HepG2 (cell line): ENCODE measurements at regions not wholly inside any gene's neighbourhood (a gene's known extent, or its start where the extent isn't known, plus 50 kb on each side); places are given as distances from the start of the nearest gene placed in this dataset.
A peak's percentile ranks its signal among the peaks of the same experiment; 100 is the strongest.
"Not testable (repeated sequence)": the region's sequence is repeated elsewhere in the genome, so short reads cannot be mapped to it uniquely, and the experiment has no call there.

Experiments used
- ATAC-seq: fragments of 200-7000 bp; cut with Tn5 transposase; 3 replicates; pipeline ENCODE4 v1.9.1; 2020; ENCODE audit warnings: mild to moderate bottlenecking, moderate library complexity
- BruUV-seq: library from RNA; stranded (reverse); fragments of 400-500 nt; replicated peaks from 2 replicates; lab custom pipeline; 2021; lab: Mats Ljungman, UMichigan
- CTCF ChIA-PET: fragments of 300-600 bp; formaldehyde crosslinking; extraction: SDS; loops from one replicate; lab custom pipeline; 2021; ENCODE audit warnings: low total read pairs, inconsistent platforms, low intra/inter-chr PET ratio; lab: Yijun Ruan, JAX
- POLR2A ChIA-PET: fragments of 350-600 bp; sonication (Branson Sonifier 250); formaldehyde crosslinking; loops from one replicate; lab custom pipeline; 2020; ENCODE audit warnings: antibody characterized with exemption, inconsistent platforms; lab: Yijun Ruan, JAX
- DNase-seq: peaks from one replicate; pipeline ENCODE4 v3.0.0-alpha.2; 2015; ENCODE audit warnings: low spot score
- FAIRE-seq: peaks from 3 replicates; lab custom pipeline; 2011; peaks lifted over from hg19 to GRCh38; lab: Jason Lieb, UNC
- H2AFZ ChIP-seq: one replicate; pipeline ENCODE4 v1.6.1; 2011; ENCODE audit warnings: low read length, inconsistent platforms
- H3K27ac ChIP-seq: fragments of 300-600 bp; 3 replicates; pipeline ENCODE4 v1.8.0; 2011; ENCODE audit warnings: mixed run types, mild to moderate bottlenecking, mixed read lengths, low read length, inconsistent platforms; ENCODE audit not compliant: insufficient read depth; ENCODE audit errors: extremely low read length
- H3K27me3 ChIP-seq, 2 experiments: fragments of 200-600 bp in 1 of 2; 2 replicates in 1 of 2; 3 replicates in 1 of 2; pipeline versions ENCODE4 v1.6.0 to v1.8.0; 2011; ENCODE audit warnings: low read length in 2 of 2, mild to moderate bottlenecking in 2 of 2, moderate library complexity in 2 of 2, inconsistent platforms in 1 of 2; ENCODE audit not compliant: insufficient read depth in 2 of 2, control insufficient read depth in 1 of 2
- H3K36me3 ChIP-seq, 2 experiments: fragments of 200-600 bp in 1 of 2; replicated peaks in 1 of 2; 2 replicates in 1 of 2; 3 replicates in 1 of 2; pipeline versions ENCODE4 v1.5.1 to v1.8.0; 2011; ENCODE audit warnings: low read length in 2 of 2, inconsistent platforms in 1 of 2; ENCODE audit not compliant: insufficient read depth in 2 of 2, control insufficient read depth in 1 of 2
- H3K4me1 ChIP-seq: 2 replicates; pipeline ENCODE4 v1.5.1; 2012; ENCODE audit warnings: low read length, inconsistent platforms; ENCODE audit not compliant: insufficient read depth
- H3K4me2 ChIP-seq: 2 replicates; pipeline ENCODE4 v1.6.0; 2011; ENCODE audit warnings: low read depth, low read length, inconsistent platforms
- H3K4me3 ChIP-seq, 3 experiments: fragments of 200-600 bp in 1 of 3; sonication (generic), shearing (Covaris generic) in 1 of 3; replicated peaks in 1 of 3; 2 replicates each; pipeline ENCODE4 v1.5.1; 2011 to 2016; ENCODE audit warnings: low read length in 3 of 3, inconsistent platforms in 2 of 3, low read depth in 2 of 3, mild to moderate bottlenecking in 2 of 3, control low read depth in 1 of 3, mixed read lengths in 1 of 3; ENCODE audit not compliant: insufficient read depth in 1 of 3
- H3K79me2 ChIP-seq: one replicate; pipeline ENCODE4 v1.6.1; 2011; ENCODE audit warnings: low read length, inconsistent platforms; ENCODE audit not compliant: insufficient read depth
- H3K9ac ChIP-seq: 2 replicates; pipeline ENCODE4 v1.6.0; 2011; ENCODE audit warnings: mild to moderate bottlenecking, low read depth, low read length, inconsistent platforms; ENCODE audit not compliant: insufficient read depth
- H3K9me3 ChIP-seq: 2 replicates; pipeline ENCODE4 v1.5.1; 2012; ENCODE audit warnings: mild to moderate bottlenecking, low read length
- H4K20me1 ChIP-seq: 2 replicates; pipeline ENCODE4 v1.6.0; 2011; ENCODE audit warnings: inconsistent platforms, mild to moderate bottlenecking, low read length, moderate library complexity; ENCODE audit not compliant: insufficient read depth
- FOXP1 ChIP-seq, 2 experiments: fragments of 450-650 bp in 1 of 2; IDR thresholded peaks; 2 replicates each; pipeline ENCODE4 v1.6.1; 2017 to 2018; ENCODE audit warnings: antibody characterized with exemption in 1 of 2
- HNRNPLL ChIP-seq: fragments of 200-400 bp; formaldehyde crosslinking; IDR thresholded peaks from 2 replicates; pipeline ENCODE4 v1.6.1; 2017; ENCODE audit warnings: mild to moderate bottlenecking, low read depth, low read length; ENCODE audit not compliant: poor library complexity, severe bottlenecking
- ZNF263 ChIP-seq: sonication (generic); formaldehyde crosslinking; IDR thresholded peaks from 2 replicates; pipeline ENCODE4 v1.4.0; 2020; ENCODE audit warnings: missing genetic modification reagents
- WGBS: methylation state at CpG from one replicate; pipeline ENCODE4 v1.1.6; 2017; ENCODE audit warnings: low lambda C conversion rate; 5-methylcytosine and 5-hydroxymethylcytosine counted together
- in situ Hi-C: cut with HindIII; loops from 2 replicates; pipeline ENCODE4 v1.10.0; 2017; ENCODE audit warnings: low pct_unique_long_range_greater_than_20kb; ENCODE audit not compliant: extremely low pct_ligation_motif_present
- intact Hi-C: fragments of 100-400 bp; cut with micrococcal nuclease; formaldehyde crosslinking; loops from one replicate; pipeline ENCODE4 v1.10.0; 2022; ENCODE audit not compliant: unreplicated experiment
- TF ChIP-seq, protein P1 (sequence below): sonication (generic); formaldehyde crosslinking; IDR thresholded peaks from 2 replicates; pipeline ENCODE4 v1.5.0; 2020; ENCODE audit warnings: mild to moderate bottlenecking, missing genetic modification reagents, moderate library complexity

DNA sequence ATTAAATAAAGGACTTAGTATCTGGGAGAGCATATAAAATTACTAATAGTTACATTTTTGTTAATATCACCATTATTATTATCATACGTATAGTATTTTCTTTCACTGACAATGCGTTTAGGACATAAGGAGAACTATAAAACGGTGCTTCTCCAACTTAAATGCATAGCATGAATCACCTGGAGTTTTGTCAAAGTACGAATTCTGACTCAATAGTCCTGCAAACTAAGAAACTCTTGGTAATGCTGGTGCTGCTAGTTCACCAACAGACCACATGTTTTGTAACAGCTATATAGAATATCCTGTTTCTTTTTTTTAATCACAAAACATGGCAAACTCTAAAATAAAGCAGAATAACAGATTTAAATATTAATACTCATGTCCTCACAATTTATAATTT lies 116.1 kb upstream of the ZNF717 start:
- BruUV-seq, H3K4me3 ChIP-seq, ATAC-seq, H3K27me3 ChIP-seq, H3K27ac ChIP-seq, H3K4me1 ChIP-seq, H3K4me2 ChIP-seq, in situ Hi-C loops, H3K9ac ChIP-seq, H3K79me2 ChIP-seq, DNase-seq, FAIRE-seq, CTCF ChIA-PET, H2AFZ ChIP-seq, H3K9me3 ChIP-seq, H3K36me3 ChIP-seq, intact Hi-C loops, H4K20me1 ChIP-seq, POLR2A ChIA-PET: not testable (repeated sequence)
- 23% methylated on average over 4 of the region's 4 CpGs for WGBS

DNA sequence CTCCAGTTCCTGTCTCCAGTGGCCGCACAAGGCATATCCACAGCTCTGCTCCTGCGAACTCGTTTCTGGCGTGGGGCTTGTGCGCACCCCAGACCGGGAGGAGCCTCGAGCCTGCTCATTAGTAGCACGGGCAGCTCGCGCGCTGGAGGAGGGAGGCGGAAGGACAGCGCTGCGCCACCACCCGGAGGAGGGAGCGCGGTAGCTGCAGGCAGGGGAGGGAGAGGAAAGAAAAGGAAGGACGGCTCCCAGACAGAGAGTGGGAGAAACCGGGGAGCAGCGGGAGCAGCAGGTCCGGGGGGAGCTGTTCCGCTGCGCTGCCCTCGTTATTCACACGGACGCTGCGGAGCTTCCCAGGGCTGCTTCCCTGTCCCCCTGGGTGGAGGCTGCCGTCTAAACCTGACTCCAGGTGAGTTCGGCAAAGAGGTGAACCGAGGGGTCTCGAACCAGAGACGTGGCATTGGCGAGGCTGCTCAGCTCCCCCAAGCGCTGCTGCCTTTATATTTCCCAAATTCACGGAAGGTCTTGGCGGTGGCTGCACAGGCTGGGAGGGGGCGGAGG lies 121.3 kb upstream of the ZNF717 start:
- H3K36me3 ChIP-seq: no peaks in the 10 kb centered on the region
- no peak overlapping the region for H3K9ac ChIP-seq
- H3K4me3 ChIP-seq: no peak overlapping the region
- H3K4me1 ChIP-seq: no peaks in the 10 kb centered on the region
- H3K27me3 ChIP-seq: no peaks in the 10 kb centered on the region
- TF ChIP-seq ZNF263 (CRISPR knock-in tag): peak; percentile 47; the same call in 1 of the 2 replicates
- no peak for TF ChIP-seq FOXP1 (IDR thresholded peaks at IDR 0.05)
- no peak for TF ChIP-seq FOXP1 (CRISPR knock-in tag; IDR thresholded peaks at IDR 0.05)
- peak; percentile 44 for TF ChIP-seq HNRNPLL
- TF ChIP-seq, protein P1, sequence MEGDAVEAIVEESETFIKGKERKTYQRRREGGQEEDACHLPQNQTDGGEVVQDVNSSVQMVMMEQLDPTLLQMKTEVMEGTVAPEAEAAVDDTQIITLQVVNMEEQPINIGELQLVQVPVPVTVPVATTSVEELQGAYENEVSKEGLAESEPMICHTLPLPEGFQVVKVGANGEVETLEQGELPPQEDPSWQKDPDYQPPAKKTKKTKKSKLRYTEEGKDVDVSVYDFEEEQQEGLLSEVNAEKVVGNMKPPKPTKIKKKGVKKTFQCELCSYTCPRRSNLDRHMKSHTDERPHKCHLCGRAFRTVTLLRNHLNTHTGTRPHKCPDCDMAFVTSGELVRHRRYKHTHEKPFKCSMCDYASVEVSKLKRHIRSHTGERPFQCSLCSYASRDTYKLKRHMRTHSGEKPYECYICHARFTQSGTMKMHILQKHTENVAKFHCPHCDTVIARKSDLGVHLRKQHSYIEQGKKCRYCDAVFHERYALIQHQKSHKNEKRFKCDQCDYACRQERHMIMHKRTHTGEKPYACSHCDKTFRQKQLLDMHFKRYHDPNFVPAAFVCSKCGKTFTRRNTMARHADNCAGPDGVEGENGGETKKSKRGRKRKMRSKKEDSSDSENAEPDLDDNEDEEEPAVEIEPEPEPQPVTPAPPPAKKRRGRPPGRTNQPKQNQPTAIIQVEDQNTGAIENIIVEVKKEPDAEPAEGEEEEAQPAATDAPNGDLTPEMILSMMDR (CRISPR knock-in tag): peak; percentile 18; the same call in 1 of the 2 replicates
- CTCF ChIA-PET: no interaction called here
- no peaks in the 10 kb centered on the region for H4K20me1 ChIP-seq
- intact Hi-C loops (no loop called here), in situ Hi-C loops (no loop called here)
- H3K4me2 ChIP-seq: peak overlapping the region; percentile 18; the same call in 1 of the 2 replicates
- no peak overlapping the region for H2AFZ ChIP-seq
- ATAC-seq (peak; percentile 86), FAIRE-seq (no peak), DNase-seq (no peak)
- WGBS: 7% methylated on average over 25 of the region's 37 CpGs
- no peaks in the 10 kb centered on the region; the same call in none of the 2 replicates for H3K9me3 ChIP-seq
- POLR2A ChIA-PET: no interaction called here
- no peak overlapping the region for H3K27ac ChIP-seq
- H3K79me2 ChIP-seq: no peaks in the 10 kb centered on the region
- no TSS peak for BruUV-seq
